WTC11 (cell line): ENCODE measurements at regions not wholly inside any gene's neighbourhood (a gene's known extent, or its start where the extent isn't known, plus 50 kb on each side); places are given as distances from the start of the nearest gene placed in this dataset.

Experiments used
- ATAC-seq: fragments of 200-7000 bp; cut with Tn5 transposase; 2 replicates; pipeline ENCODE4 v1.10.0; 2021; ENCODE audit warnings: mild to moderate bottlenecking, moderate library complexity
- CTCF ChIA-PET: fragments of 300-600 bp; sonication (Branson Sonifier 250); formaldehyde crosslinking; loops from one replicate; lab custom pipeline; 2021; ENCODE audit warnings: antibody characterized with exemption; lab: Charles Lee
- POLR2A ChIA-PET: fragments of 350-600 bp; sonication (Branson Sonifier 250); formaldehyde crosslinking; loops from one replicate; lab custom pipeline; 2021; ENCODE audit warnings: antibody characterized with exemption; lab: Charles Lee
- DNase-seq: peaks from one replicate; pipeline ENCODE4 v3.0.0; 2021; ENCODE audit warnings: low spot score
- H3K27ac Mint-ChIP-seq: 2 replicates; pipeline ENCODE4 v1.8.0; 2021; ENCODE audit warnings: mixed read lengths
- H3K27me3 Mint-ChIP-seq: 2 replicates; pipeline ENCODE4 v1.8.0; 2021; ENCODE audit warnings: low read depth, mild to moderate bottlenecking, moderate library complexity, mixed read lengths
- H3K36me3 Mint-ChIP-seq: 2 replicates; pipeline ENCODE4 v1.8.0; 2021; ENCODE audit warnings: mixed read lengths
- H3K4me1 Mint-ChIP-seq: 2 replicates; pipeline ENCODE4 v1.8.0; 2022; ENCODE audit warnings: mixed read lengths
- H3K4me3 Mint-ChIP-seq: 2 replicates; pipeline ENCODE4 v1.8.0; 2021; ENCODE audit warnings: mild to moderate bottlenecking, moderate library complexity, mixed read lengths
- H3K9me3 Mint-ChIP-seq: 2 replicates; pipeline ENCODE4 v1.8.0; 2021; ENCODE audit warnings: mixed read lengths
- CBFB ChIP-seq: sonication (generic); formaldehyde crosslinking; IDR thresholded peaks from 2 replicates; pipeline ENCODE4 v1.8.1; 2022; ENCODE audit warnings: mild to moderate bottlenecking, low read depth, missing genetic modification reagents
- E2F4 ChIP-seq: sonication (generic); formaldehyde crosslinking; IDR thresholded peaks from 2 replicates; pipeline ENCODE4 v1.8.1; 2022; ENCODE audit warnings: low read depth, mild to moderate bottlenecking, moderate library complexity, missing genetic modification reagents, borderline replicate concordance
- FOXP4 ChIP-seq: sonication (generic); formaldehyde crosslinking; IDR thresholded peaks from 2 replicates; pipeline ENCODE4 v1.8.0; 2022; ENCODE audit warnings: mild to moderate bottlenecking, missing genetic modification reagents
- HMGA2 ChIP-seq: fragments of 250-450 bp; sonication (Bioruptor Pico); IDR thresholded peaks from 2 replicates; pipeline ENCODE4 v1.4.0; 2021; ENCODE audit warnings: mild to moderate bottlenecking, moderate library complexity
- MAX ChIP-seq: sonication (generic); formaldehyde crosslinking; IDR thresholded peaks from 2 replicates; pipeline ENCODE4 v1.8.0; 2022; ENCODE audit warnings: mild to moderate bottlenecking, missing genetic modification reagents
- MYBL2 ChIP-seq: sonication (generic); formaldehyde crosslinking; IDR thresholded peaks from 2 replicates; pipeline ENCODE4 v1.8.1; 2023; ENCODE audit warnings: mild to moderate bottlenecking, moderate library complexity, missing genetic modification reagents
- NFATC4 ChIP-seq: fragments of 250-450 bp; sonication (Bioruptor Pico); IDR thresholded peaks from 2 replicates; pipeline ENCODE4 v1.9.0; 2021; ENCODE audit warnings: mild to moderate bottlenecking
- NR3C1 ChIP-seq: sonication (generic); formaldehyde crosslinking; conservative IDR thresholded peaks from 2 replicates; pipeline ENCODE4 v1.8.1; 2023; ENCODE audit warnings: low read depth, mild to moderate bottlenecking, missing genetic modification reagents
- OVOL2 ChIP-seq: fragments of 250-450 bp; sonication (Bioruptor Pico); IDR thresholded peaks from 2 replicates; pipeline ENCODE4 v1.9.0; 2021; ENCODE audit warnings: mild to moderate bottlenecking, borderline replicate concordance
- RORB ChIP-seq: fragments of 250-450 bp; sonication (Bioruptor Pico); IDR thresholded peaks from 2 replicates; pipeline ENCODE4 v1.9.0; 2021; ENCODE audit warnings: mild to moderate bottlenecking
- SP1 ChIP-seq: sonication (generic); formaldehyde crosslinking; conservative IDR thresholded peaks from 2 replicates; pipeline ENCODE4 v1.8.1; 2022; ENCODE audit warnings: missing genetic modification reagents
- TCF7 ChIP-seq: sonication (generic); formaldehyde crosslinking; IDR thresholded peaks from 2 replicates; pipeline ENCODE4 v1.8.0; 2022; ENCODE audit warnings: mild to moderate bottlenecking, low read depth, missing genetic modification reagents, moderate library complexity
- TEAD4 ChIP-seq: sonication (generic); formaldehyde crosslinking; IDR thresholded peaks from 2 replicates; pipeline ENCODE4 v1.8.0; 2022; ENCODE audit warnings: mild to moderate bottlenecking, missing genetic modification reagents
- TP53 ChIP-seq: sonication (generic); formaldehyde crosslinking; IDR thresholded peaks from 2 replicates; pipeline ENCODE4 v1.8.1; 2023; ENCODE audit warnings: mild to moderate bottlenecking, missing genetic modification reagents
- ZNF219 ChIP-seq: sonication (generic); formaldehyde crosslinking; IDR thresholded peaks from 2 replicates; pipeline ENCODE4 v1.8.0; 2023; ENCODE audit warnings: missing genetic modification reagents, mild to moderate bottlenecking, borderline replicate concordance
- ZNF671 ChIP-seq: fragments of 250-450 bp; sonication (Bioruptor Pico); IDR thresholded peaks from 2 replicates; pipeline ENCODE4 v1.8.0; 2021; ENCODE audit warnings: mild to moderate bottlenecking
- TF ChIP-seq, protein P1 (sequence below): sonication (generic); formaldehyde crosslinking; IDR thresholded peaks from 2 replicates; pipeline ENCODE4 v1.8.1; 2023; ENCODE audit warnings: mild to moderate bottlenecking, moderate library complexity, missing genetic modification reagents
- TF ChIP-seq, protein P2 (sequence below): sonication (generic); formaldehyde crosslinking; conservative IDR thresholded peaks from 2 replicates; pipeline ENCODE4 v1.8.1; 2022; ENCODE audit warnings: mild to moderate bottlenecking, missing genetic modification reagents
- TF ChIP-seq, protein P3 (sequence below): fragments of 250-450 bp; sonication (Bioruptor Pico); IDR thresholded peaks from 2 replicates; pipeline ENCODE4 v2.1.2; 2022; ENCODE audit warnings: mild to moderate bottlenecking, moderate library complexity
- TF ChIP-seq, protein P4 (sequence below): fragments of 200-600 bp; IDR thresholded peaks from 2 replicates; pipeline ENCODE4 v1.8.0; 2022; ENCODE audit warnings: antibody characterized with exemption
- TF ChIP-seq, protein P5 (sequence below): fragments of 250-450 bp; sonication (Bioruptor Pico); IDR thresholded peaks from 2 replicates; pipeline ENCODE4 v1.9.0; 2021; ENCODE audit warnings: mild to moderate bottlenecking
- TF ChIP-seq, protein P6 (sequence below): sonication (generic); formaldehyde crosslinking; IDR thresholded peaks from 2 replicates; pipeline ENCODE4 v1.8.1; 2023; ENCODE audit warnings: mild to moderate bottlenecking, missing genetic modification reagents
- TF ChIP-seq, protein P7 (sequence below): sonication (generic); formaldehyde crosslinking; IDR thresholded peaks from 2 replicates; pipeline ENCODE4 v1.8.1; 2022; ENCODE audit warnings: mild to moderate bottlenecking, missing genetic modification reagents, moderate library complexity, borderline replicate concordance

GRCh38 chr18:57928466-57928865 lies 115.6 kb upstream of the NEDD4L start:
- DNase-seq (no peak), ATAC-seq (no peak)
- H3K27ac Mint-ChIP-seq = no peak overlapping the region
- no peaks in the 10 kb centered on the region for H3K27me3 Mint-ChIP-seq
- no peak overlapping the region for H3K4me3 Mint-ChIP-seq
- H3K36me3 Mint-ChIP-seq = no peaks in the 10 kb centered on the region
- peaks cover 11% of the 10 kb centered on the region for H3K9me3 Mint-ChIP-seq
- no peaks in the 10 kb centered on the region for H3K4me1 Mint-ChIP-seq
- CTCF ChIA-PET = no interaction called here
- no peak for TF ChIP-seq HMGA2
- TF ChIP-seq, protein P1, sequence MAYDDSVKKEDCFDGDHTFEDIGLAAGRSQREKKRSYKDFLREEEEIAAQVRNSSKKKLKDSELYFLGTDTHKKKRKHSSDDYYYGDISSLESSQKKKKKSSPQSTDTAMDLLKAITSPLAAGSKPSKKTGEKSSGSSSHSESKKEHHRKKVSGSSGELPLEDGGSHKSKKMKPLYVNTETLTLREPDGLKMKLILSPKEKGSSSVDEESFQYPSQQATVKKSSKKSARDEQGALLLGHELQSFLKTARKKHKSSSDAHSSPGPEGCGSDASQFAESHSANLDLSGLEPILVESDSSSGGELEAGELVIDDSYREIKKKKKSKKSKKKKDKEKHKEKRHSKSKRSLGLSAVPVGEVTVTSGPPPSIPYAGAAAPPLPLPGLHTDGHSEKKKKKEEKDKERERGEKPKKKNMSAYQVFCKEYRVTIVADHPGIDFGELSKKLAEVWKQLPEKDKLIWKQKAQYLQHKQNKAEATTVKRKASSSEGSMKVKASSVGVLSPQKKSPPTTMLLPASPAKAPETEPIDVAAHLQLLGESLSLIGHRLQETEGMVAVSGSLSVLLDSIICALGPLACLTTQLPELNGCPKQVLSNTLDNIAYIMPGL (CRISPR knock-in tag) = no peak
- TF ChIP-seq, protein P2, sequence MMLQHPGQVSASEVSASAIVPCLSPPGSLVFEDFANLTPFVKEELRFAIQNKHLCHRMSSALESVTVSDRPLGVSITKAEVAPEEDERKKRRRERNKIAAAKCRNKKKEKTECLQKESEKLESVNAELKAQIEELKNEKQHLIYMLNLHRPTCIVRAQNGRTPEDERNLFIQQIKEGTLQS (CRISPR knock-in tag) = no peak
- TF ChIP-seq NFATC4 (CRISPR knock-in tag) = no peak
- TF ChIP-seq, protein P3, sequence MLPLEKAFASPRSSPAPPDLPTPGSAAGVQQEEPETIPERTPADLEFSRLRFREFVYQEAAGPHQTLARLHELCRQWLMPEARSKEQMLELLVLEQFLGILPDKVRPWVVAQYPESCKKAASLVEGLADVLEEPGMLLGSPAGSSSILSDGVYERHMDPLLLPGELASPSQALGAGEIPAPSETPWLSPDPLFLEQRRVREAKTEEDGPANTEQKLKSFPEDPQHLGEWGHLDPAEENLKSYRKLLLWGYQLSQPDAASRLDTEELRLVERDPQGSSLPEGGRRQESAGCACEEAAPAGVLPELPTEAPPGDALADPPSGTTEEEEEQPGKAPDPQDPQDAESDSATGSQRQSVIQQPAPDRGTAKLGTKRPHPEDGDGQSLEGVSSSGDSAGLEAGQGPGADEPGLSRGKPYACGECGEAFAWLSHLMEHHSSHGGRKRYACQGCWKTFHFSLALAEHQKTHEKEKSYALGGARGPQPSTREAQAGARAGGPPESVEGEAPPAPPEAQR (CRISPR knock-in tag) = no peak
- TF ChIP-seq OVOL2 = no peak
- TF ChIP-seq, protein P4, sequence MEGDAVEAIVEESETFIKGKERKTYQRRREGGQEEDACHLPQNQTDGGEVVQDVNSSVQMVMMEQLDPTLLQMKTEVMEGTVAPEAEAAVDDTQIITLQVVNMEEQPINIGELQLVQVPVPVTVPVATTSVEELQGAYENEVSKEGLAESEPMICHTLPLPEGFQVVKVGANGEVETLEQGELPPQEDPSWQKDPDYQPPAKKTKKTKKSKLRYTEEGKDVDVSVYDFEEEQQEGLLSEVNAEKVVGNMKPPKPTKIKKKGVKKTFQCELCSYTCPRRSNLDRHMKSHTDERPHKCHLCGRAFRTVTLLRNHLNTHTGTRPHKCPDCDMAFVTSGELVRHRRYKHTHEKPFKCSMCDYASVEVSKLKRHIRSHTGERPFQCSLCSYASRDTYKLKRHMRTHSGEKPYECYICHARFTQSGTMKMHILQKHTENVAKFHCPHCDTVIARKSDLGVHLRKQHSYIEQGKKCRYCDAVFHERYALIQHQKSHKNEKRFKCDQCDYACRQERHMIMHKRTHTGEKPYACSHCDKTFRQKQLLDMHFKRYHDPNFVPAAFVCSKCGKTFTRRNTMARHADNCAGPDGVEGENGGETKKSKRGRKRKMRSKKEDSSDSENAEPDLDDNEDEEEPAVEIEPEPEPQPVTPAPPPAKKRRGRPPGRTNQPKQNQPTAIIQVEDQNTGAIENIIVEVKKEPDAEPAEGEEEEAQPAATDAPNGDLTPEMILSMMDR = no peak
- TF ChIP-seq CBFB = no peak
- no peak for TF ChIP-seq MYBL2 (CRISPR knock-in tag)
- no peak for TF ChIP-seq ZNF671 (CRISPR knock-in tag)
- no peak for TF ChIP-seq MAX
- TF ChIP-seq RORB (CRISPR knock-in tag) = no peak
- TF ChIP-seq, protein P5, sequence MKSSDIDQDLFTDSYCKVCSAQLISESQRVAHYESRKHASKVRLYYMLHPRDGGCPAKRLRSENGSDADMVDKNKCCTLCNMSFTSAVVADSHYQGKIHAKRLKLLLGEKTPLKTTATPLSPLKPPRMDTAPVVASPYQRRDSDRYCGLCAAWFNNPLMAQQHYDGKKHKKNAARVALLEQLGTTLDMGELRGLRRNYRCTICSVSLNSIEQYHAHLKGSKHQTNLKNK (CRISPR knock-in tag) = no peak
- no peak for TF ChIP-seq TCF7
- no peak for TF ChIP-seq E2F4 (CRISPR knock-in tag)
- no peak for TF ChIP-seq TP53 (CRISPR knock-in tag)
- no peak for TF ChIP-seq SP1
- TF ChIP-seq, protein P6, sequence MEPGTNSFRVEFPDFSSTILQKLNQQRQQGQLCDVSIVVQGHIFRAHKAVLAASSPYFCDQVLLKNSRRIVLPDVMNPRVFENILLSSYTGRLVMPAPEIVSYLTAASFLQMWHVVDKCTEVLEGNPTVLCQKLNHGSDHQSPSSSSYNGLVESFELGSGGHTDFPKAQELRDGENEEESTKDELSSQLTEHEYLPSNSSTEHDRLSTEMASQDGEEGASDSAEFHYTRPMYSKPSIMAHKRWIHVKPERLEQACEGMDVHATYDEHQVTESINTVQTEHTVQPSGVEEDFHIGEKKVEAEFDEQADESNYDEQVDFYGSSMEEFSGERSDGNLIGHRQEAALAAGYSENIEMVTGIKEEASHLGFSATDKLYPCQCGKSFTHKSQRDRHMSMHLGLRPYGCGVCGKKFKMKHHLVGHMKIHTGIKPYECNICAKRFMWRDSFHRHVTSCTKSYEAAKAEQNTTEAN (CRISPR knock-in tag) = no peak
- no peak for TF ChIP-seq NR3C1 (CRISPR knock-in tag)
- POLR2A ChIA-PET = no interaction called here

DNA sequence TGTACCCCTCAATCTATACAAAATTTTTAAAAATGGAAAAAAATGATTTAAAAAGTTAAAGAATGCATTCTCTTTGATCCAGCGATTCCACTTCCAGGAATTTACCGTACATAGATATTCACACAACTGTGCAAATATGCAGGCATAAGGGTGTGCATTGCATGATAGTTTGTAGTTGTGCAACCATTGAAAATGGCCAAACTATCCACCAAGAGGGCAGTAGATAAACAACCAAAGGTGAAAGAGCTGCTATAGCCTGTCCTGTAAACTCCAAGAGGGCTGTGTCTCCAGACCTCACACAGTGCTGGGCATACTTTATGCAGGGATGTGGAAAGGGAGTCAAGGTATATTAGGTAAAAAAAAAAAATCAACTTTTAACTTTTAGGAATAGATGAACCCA lies 116.5 kb upstream of the NEDD4L start:
- Mint-ChIP-seq H3K27me3 (no peaks in the 10 kb centered on the region), H3K36me3 (no peaks in the 10 kb centered on the region), H3K4me3 (no peak overlapping the region), H3K27ac (no peak overlapping the region), H3K4me1 (no peaks in the 10 kb centered on the region), H3K9me3 (peaks cover 5% of the 10 kb centered on the region)
- DNase-seq = no peak
- ChIA-PET CTCF (no interaction called here), POLR2A (no interaction called here)
- ATAC-seq = no peak
- TF ChIP-seq TP53 (CRISPR knock-in tag) (no peak), NR3C1 (CRISPR knock-in tag) (no peak), TEAD4 (CRISPR knock-in tag) (no peak), ZNF219 (CRISPR knock-in tag) (no peak), SP1 (no peak), FOXP4 (CRISPR knock-in tag) (no peak)
- TF ChIP-seq, protein P7, sequence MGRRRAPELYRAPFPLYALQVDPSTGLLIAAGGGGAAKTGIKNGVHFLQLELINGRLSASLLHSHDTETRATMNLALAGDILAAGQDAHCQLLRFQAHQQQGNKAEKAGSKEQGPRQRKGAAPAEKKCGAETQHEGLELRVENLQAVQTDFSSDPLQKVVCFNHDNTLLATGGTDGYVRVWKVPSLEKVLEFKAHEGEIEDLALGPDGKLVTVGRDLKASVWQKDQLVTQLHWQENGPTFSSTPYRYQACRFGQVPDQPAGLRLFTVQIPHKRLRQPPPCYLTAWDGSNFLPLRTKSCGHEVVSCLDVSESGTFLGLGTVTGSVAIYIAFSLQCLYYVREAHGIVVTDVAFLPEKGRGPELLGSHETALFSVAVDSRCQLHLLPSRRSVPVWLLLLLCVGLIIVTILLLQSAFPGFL (CRISPR knock-in tag) = no peak
- TF ChIP-seq, protein P1 (CRISPR knock-in tag) = no peak
